ENCODE measurements at regions not wholly inside any gene's neighbourhood (a gene's known extent, or its start where the extent isn't known, plus 50 kb on each side); places are given as distances from the start of the nearest gene placed in this dataset.

GRCh38 chr7:149588930-149589329 is 91.3 kb upstream of the ZNF746 start:
- TF ChIP-seq POLR2AphosphoS5 (IDR thresholded peaks at IDR 0.05; ENCODE audit: low read depth) (no peak), SPI1 (IDR thresholded peaks at IDR 0.05; ENCODE audit: borderline replicate concordance, low read depth) (no peak), CTCF (IDR thresholded peaks at IDR 0.05; ENCODE audit: insufficient read depth, low read length) (no peak), GABPA (IDR thresholded peaks at IDR 0.05; ENCODE audit: low read depth) (no peak), REST (IDR thresholded peaks at IDR 0.05; ENCODE audit: insufficient replicate concordance, low read depth) (no peak)
- Histone ChIP-seq H3K4me3 (replicated peaks; ENCODE audit: insufficient read depth, low read length) (no peak overlapping the region), H3K27ac (replicated peaks) (no peak overlapping the region), H3K27me3 (ENCODE audit: insufficient read depth, poor library complexity, severe bottlenecking) (no peaks in the 10 kb centered on the region)
- DNase-seq (ENCODE audit: low read depth in 1 of 2, low spot score in 1 of 2), result no peak

GRCh38 chr7:149586646-149587645 is 89.3 kb upstream of the ZNF746 start:
- Histone ChIP-seq H3K27me3 (ENCODE audit: insufficient read depth, poor library complexity, severe bottlenecking) (no peaks in the 10 kb centered on the region), H3K4me3 (replicated peaks; ENCODE audit: insufficient read depth, low read length) (no peak overlapping the region), H3K27ac (replicated peaks) (no peak overlapping the region)
- TF ChIP-seq SPI1 (IDR thresholded peaks at IDR 0.05; ENCODE audit: borderline replicate concordance, low read depth), result no peak
- no peak for TF ChIP-seq GABPA (IDR thresholded peaks at IDR 0.05; ENCODE audit: low read depth)
- DNase-seq (ENCODE audit: low read depth in 1 of 2, low spot score in 1 of 2), result no peak

GRCh38 chr7:149584530-149584929 is 86.9 kb upstream of the ZNF746 start:
- Histone ChIP-seq H3K4me3 (replicated peaks; ENCODE audit: insufficient read depth, low read length) (no peak overlapping the region), H3K27ac (replicated peaks) (no peak overlapping the region), H3K27me3 (ENCODE audit: insufficient read depth, poor library complexity, severe bottlenecking) (no peaks in the 10 kb centered on the region)
- DNase-seq (ENCODE audit: low read depth in 1 of 2, low spot score in 1 of 2), result no peak
- TF ChIP-seq GABPA (IDR thresholded peaks at IDR 0.05; ENCODE audit: low read depth) (no peak), CTCF (IDR thresholded peaks at IDR 0.05; ENCODE audit: insufficient read depth, low read length) (no peak), REST (IDR thresholded peaks at IDR 0.05; ENCODE audit: insufficient replicate concordance, low read depth) (no peak), SPI1 (IDR thresholded peaks at IDR 0.05; ENCODE audit: borderline replicate concordance, low read depth) (no peak), POLR2AphosphoS5 (IDR thresholded peaks at IDR 0.05; ENCODE audit: low read depth) (no peak)

GRCh38 chr7:149584009-149584408 is 86.4 kb upstream of the ZNF746 start:
- Histone ChIP-seq H3K4me3 (replicated peaks; ENCODE audit: insufficient read depth, low read length) (no peak overlapping the region), H3K27me3 (ENCODE audit: insufficient read depth, poor library complexity, severe bottlenecking) (no peaks in the 10 kb centered on the region), H3K27ac (replicated peaks) (no peak overlapping the region)
- DNase-seq (ENCODE audit: low read depth in 1 of 2, low spot score in 1 of 2), result no peak
- no peak for TF ChIP-seq REST (IDR thresholded peaks at IDR 0.05; ENCODE audit: insufficient replicate concordance, low read depth)
